Liver (tissue), 8 donors: ENCODE measurements at regions not wholly inside any gene's neighbourhood (a gene's known extent, or its start where the extent isn't known, plus 50 kb on each side); places are given as distances from the start of the nearest gene placed in this dataset.

Source experiments
- DNase-seq: peaks from one replicate; pipeline ENCODE4 v3.0.0-alpha.2; 2017; ENCODE audit warnings: low spot score
- H3K27ac ChIP-seq, 2 donors: one replicate each; pipeline ENCODE4 v1.7.0; 2013; ENCODE audit warnings: inconsistent platforms in 2 of 2, low read length in 2 of 2, control low read depth in 1 of 2, low read depth in 1 of 2, mild to moderate bottlenecking in 1 of 2
- H3K27me3 ChIP-seq, 4 donors: one replicate each; pipeline versions ENCODE4 v1.6.1 to v1.7.0; 2013; ENCODE audit warnings: low read length in 3 of 4, inconsistent platforms in 1 of 4, mild to moderate bottlenecking in 1 of 4, moderate library complexity in 1 of 4; ENCODE audit not compliant: control insufficient read depth in 4 of 4, insufficient read depth in 4 of 4
- H3K36me3 ChIP-seq, 4 donors: one replicate each; pipeline versions ENCODE4 v1.6.1 to v1.7.0; 2013; ENCODE audit warnings: low read length in 3 of 4, mild to moderate bottlenecking in 3 of 4, low read depth in 1 of 4, moderate library complexity in 1 of 4; ENCODE audit not compliant: control insufficient read depth in 4 of 4, insufficient read depth in 3 of 4
- H3K4me1 ChIP-seq, 4 donors: one replicate each; pipeline versions ENCODE4 v1.6.1 to v1.7.0; 2013; ENCODE audit warnings: low read length in 3 of 4, mild to moderate bottlenecking in 3 of 4, moderate library complexity in 1 of 4; ENCODE audit not compliant: control insufficient read depth in 4 of 4, insufficient read depth in 4 of 4
- H3K4me3 ChIP-seq, 3 donors: one replicate each; pipeline versions ENCODE4 v1.6.1 to v1.7.0; 2013; ENCODE audit warnings: low read length in 3 of 3, control low read depth in 1 of 3, low read depth in 1 of 3, mild to moderate bottlenecking in 1 of 3
- H3K9ac ChIP-seq, 2 donors: one replicate each; pipeline ENCODE4 v1.7.0; 2013; ENCODE audit warnings: low read length in 2 of 2, mild to moderate bottlenecking in 2 of 2, moderate library complexity in 2 of 2, control low read depth in 1 of 2, low read depth in 1 of 2
- H3K9me3 ChIP-seq, 4 donors: one replicate each; pipeline versions ENCODE4 v1.6.1 to v1.7.0; 2013; ENCODE audit warnings: low read length in 3 of 4; ENCODE audit not compliant: control insufficient read depth in 4 of 4
- EGR1 ChIP-seq, 2 donors: IDR thresholded peaks; 2 replicates each; pipeline ENCODE4 v1.6.1; 2016 to 2018; ENCODE audit warnings: antibody characterized with exemption in 2 of 2, low read depth in 2 of 2
- FOXA1 ChIP-seq: IDR thresholded peaks from 2 replicates; pipeline ENCODE4 v1.6.1; 2016; ENCODE audit warnings: antibody characterized with exemption
- FOXA2 ChIP-seq: IDR thresholded peaks from 2 replicates; pipeline ENCODE4 v1.6.1; 2016; ENCODE audit warnings: antibody characterized with exemption
- GABPA ChIP-seq, 2 donors: IDR thresholded peaks in 1 of 2; conservative IDR thresholded peaks in 1 of 2; 2 replicates each; pipeline ENCODE4 v1.6.1; 2016; ENCODE audit warnings: antibody characterized with exemption in 2 of 2, mild to moderate bottlenecking in 1 of 2, moderate library complexity in 1 of 2
- HNF4A ChIP-seq, 2 donors: conservative IDR thresholded peaks; 2 replicates each; pipeline ENCODE4 v1.6.1; 2016; ENCODE audit warnings: antibody characterized with exemption in 2 of 2, mild to moderate bottlenecking in 2 of 2
- HNF4G ChIP-seq: IDR thresholded peaks from 2 replicates; pipeline ENCODE4 v1.6.1; 2016; ENCODE audit warnings: antibody characterized with exemption
- JUND ChIP-seq, 2 donors: IDR thresholded peaks; 2 replicates each; pipeline ENCODE4 v1.6.1; 2016; ENCODE audit warnings: antibody characterized with exemption in 2 of 2
- MAX ChIP-seq: IDR thresholded peaks from 2 replicates; pipeline ENCODE4 v1.6.1; 2016; ENCODE audit warnings: antibody characterized with exemption
- NR2F2 ChIP-seq: IDR thresholded peaks from 2 replicates; pipeline ENCODE4 v1.6.1; 2016; ENCODE audit warnings: antibody characterized with exemption
- RAD21 ChIP-seq, 2 donors: IDR thresholded peaks; 2 replicates each; pipeline ENCODE4 v1.6.1; 2016; ENCODE audit warnings: antibody characterized with exemption in 2 of 2, mild to moderate bottlenecking in 2 of 2
- REST ChIP-seq: IDR thresholded peaks from 2 replicates; pipeline ENCODE4 v1.6.1; 2016; ENCODE audit warnings: antibody characterized with exemption, mild to moderate bottlenecking
- RXRA ChIP-seq, 2 donors: IDR thresholded peaks; 2 replicates each; pipeline ENCODE4 v1.6.1; 2017 to 2018; ENCODE audit warnings: antibody characterized with exemption in 2 of 2, mild to moderate bottlenecking in 1 of 2
- SP1 ChIP-seq: IDR thresholded peaks from 2 replicates; pipeline ENCODE4 v1.6.1; 2018; ENCODE audit warnings: antibody characterized with exemption, mild to moderate bottlenecking
- TAF1 ChIP-seq: conservative IDR thresholded peaks from 2 replicates; pipeline ENCODE4 v1.6.1; 2016; ENCODE audit warnings: antibody characterized with exemption, mild to moderate bottlenecking
- YY1 ChIP-seq: IDR thresholded peaks from 2 replicates; pipeline ENCODE4 v1.6.1; 2016; ENCODE audit warnings: antibody characterized with exemption, mild to moderate bottlenecking
- WGBS: extraction: QIAGEN DNeasy Blood & Tissue Kit; methylation state at CpG from one replicate; pipeline ENCODE4 v1.1.7; 2013; 5-methylcytosine and 5-hydroxymethylcytosine counted together
- TF ChIP-seq, protein P1 (sequence below): IDR thresholded peaks from 2 replicates; pipeline ENCODE4 v1.6.1; 2016; ENCODE audit warnings: antibody characterized with exemption
- TF ChIP-seq, protein P2 (sequence below): fragments of 150-350 bp; IDR thresholded peaks from 2 replicates; pipeline ENCODE4 v1.5.1; 2017; ENCODE audit warnings: improper control_type of control experiment, low read depth, low read length; ENCODE audit not compliant: missing input control
- TF ChIP-seq, protein P3 (sequence below): IDR thresholded peaks from 2 replicates; pipeline ENCODE4 v1.6.1; 2016; ENCODE audit warnings: antibody characterized with exemption
- donor health status: healthy.
- donor health status: healthy.
- donor health status: healthy.
- donor health status: healthy.
- donor health status: healthy.

GRCh38 chr16:49969091-49970030 lies 55.7 kb upstream of the CNEP1R1 start:
- H3K4me1 ChIP-seq = peaks cover 0 to 3% (median 0%) of the 10 kb centered on the region in 4 donors
- TF ChIP-seq REST (no peak), FOXA1 (no peak), TAF1 (no peak), HNF4A (conservative IDR thresholded peaks at IDR 0.05) (no peak), GABPA (IDR thresholded peaks at IDR 0.05 in 1 of 2, conservative IDR thresholded peaks at IDR 0.05 in 1 of 2) (no peak), FOXA2 (no peak), NR2F2 (no peak), JUND (IDR thresholded peaks at IDR 0.05) (no peak), EGR1 (IDR thresholded peaks at IDR 0.05; ENCODE audit: low read depth in 2 of 2) (no peak), YY1 (no peak), RAD21 (IDR thresholded peaks at IDR 0.05) (no peak), HNF4G (no peak), RXRA (IDR thresholded peaks at IDR 0.05) (no peak), SP1 (no peak), MAX (no peak)
- TF ChIP-seq, protein P1, sequence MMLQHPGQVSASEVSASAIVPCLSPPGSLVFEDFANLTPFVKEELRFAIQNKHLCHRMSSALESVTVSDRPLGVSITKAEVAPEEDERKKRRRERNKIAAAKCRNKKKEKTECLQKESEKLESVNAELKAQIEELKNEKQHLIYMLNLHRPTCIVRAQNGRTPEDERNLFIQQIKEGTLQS = no peak
- TF ChIP-seq, protein P2, sequence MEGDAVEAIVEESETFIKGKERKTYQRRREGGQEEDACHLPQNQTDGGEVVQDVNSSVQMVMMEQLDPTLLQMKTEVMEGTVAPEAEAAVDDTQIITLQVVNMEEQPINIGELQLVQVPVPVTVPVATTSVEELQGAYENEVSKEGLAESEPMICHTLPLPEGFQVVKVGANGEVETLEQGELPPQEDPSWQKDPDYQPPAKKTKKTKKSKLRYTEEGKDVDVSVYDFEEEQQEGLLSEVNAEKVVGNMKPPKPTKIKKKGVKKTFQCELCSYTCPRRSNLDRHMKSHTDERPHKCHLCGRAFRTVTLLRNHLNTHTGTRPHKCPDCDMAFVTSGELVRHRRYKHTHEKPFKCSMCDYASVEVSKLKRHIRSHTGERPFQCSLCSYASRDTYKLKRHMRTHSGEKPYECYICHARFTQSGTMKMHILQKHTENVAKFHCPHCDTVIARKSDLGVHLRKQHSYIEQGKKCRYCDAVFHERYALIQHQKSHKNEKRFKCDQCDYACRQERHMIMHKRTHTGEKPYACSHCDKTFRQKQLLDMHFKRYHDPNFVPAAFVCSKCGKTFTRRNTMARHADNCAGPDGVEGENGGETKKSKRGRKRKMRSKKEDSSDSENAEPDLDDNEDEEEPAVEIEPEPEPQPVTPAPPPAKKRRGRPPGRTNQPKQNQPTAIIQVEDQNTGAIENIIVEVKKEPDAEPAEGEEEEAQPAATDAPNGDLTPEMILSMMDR = no peak
- TF ChIP-seq, protein P3, sequence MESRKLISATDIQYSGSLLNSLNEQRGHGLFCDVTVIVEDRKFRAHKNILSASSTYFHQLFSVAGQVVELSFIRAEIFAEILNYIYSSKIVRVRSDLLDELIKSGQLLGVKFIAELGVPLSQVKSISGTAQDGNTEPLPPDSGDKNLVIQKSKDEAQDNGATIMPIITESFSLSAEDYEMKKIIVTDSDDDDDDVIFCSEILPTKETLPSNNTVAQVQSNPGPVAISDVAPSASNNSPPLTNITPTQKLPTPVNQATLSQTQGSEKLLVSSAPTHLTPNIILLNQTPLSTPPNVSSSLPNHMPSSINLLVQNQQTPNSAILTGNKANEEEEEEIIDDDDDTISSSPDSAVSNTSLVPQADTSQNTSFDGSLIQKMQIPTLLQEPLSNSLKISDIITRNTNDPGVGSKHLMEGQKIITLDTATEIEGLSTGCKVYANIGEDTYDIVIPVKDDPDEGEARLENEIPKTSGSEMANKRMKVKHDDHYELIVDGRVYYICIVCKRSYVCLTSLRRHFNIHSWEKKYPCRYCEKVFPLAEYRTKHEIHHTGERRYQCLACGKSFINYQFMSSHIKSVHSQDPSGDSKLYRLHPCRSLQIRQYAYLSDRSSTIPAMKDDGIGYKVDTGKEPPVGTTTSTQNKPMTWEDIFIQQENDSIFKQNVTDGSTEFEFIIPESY = no peak
- no peak overlapping the region for H3K4me3 ChIP-seq
- peaks cover 0 to 11% (median 1%) of the 10 kb centered on the region in 4 donors for H3K27me3 ChIP-seq
- no peak overlapping the region for H3K27ac ChIP-seq
- WGBS = 30% methylated on average over 24 of the region's 24 CpGs
- no peaks in the 10 kb centered on the region for H3K9me3 ChIP-seq
- DNase-seq = no peak
- H3K9ac ChIP-seq = no peak overlapping the region
- no peaks in the 10 kb centered on the region for H3K36me3 ChIP-seq
